Left hindlimb (tissue), 1 donor: ENCODE measurements at regions not wholly inside any gene's neighbourhood (a gene's known extent, or its start where the extent isn't known, plus 50 kb on each side); places are given as distances from the start of the nearest gene placed in this dataset.
"Not testable (repeated sequence)": the region's sequence is repeated elsewhere in the genome, so short reads cannot be mapped to it uniquely, and the experiment has no call there.

Source experiments
- DNase-seq: peaks from one replicate; pipeline ENCODE4 v3.0.0-alpha.2; 2018

GRCh38 chr2:182477774-182478173, 50.9 kb upstream of the PDE1A start:
- no peak for DNase-seq

- no peak for DNase-seq
Observed at GRCh38 chr2:182481676-182482075, 54.8 kb upstream of the PDE1A start.

GRCh38 chr2:182482511-182482910, 55.7 kb upstream of the PDE1A start:
- no peak for DNase-seq

GRCh38 chr2:182496596-182496995, 69.8 kb upstream of the PDE1A start:
- no peak for DNase-seq

GRCh38 chr2:182499706-182500470, 73.1 kb upstream of the PDE1A start:
- no peak for DNase-seq

DNA sequence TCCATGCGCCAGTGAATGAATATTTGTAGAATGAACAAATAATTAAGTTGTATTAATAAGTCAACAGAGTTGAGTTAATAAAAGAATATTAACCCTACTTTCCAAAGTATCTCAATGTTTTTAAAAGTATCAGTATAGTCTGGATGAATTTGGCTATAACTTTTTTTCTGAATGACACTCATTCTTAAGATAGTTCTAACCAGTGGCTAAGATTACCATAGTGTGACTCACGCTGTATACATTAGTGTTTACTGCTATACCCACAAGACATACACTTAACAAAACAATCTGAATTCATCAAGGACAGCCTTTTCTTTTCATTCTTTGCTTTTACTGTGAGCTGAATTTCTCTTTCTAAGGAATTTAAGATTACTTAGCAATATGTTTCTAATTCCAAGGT, 77.0 kb upstream of the PDE1A start:
- DNase-seq: no peak

- DNase-seq: no peak
Observed at GRCh38 chr2:182504903-182505302, 78.1 kb upstream of the PDE1A start.

DNA sequence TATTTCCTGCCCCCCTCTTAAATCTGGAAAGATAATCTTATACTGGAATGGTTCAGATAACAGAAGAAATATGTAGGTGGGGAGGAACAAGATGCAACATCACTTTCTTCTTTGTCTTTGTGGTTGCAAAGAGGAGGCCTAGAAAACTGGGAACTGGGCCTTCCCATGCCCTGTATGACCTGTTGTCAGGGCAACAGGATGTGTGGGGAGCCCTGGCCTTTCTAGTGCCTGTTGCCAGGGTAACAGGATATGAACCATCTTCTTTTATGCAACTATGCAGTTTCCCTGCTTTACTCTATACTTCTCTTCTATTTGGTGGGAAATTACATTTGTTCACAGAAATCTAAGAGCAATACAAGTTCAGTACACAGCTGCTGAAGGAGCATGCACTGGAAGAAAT, 79.8 kb upstream of the PDE1A start:
- no peak for DNase-seq

DNA sequence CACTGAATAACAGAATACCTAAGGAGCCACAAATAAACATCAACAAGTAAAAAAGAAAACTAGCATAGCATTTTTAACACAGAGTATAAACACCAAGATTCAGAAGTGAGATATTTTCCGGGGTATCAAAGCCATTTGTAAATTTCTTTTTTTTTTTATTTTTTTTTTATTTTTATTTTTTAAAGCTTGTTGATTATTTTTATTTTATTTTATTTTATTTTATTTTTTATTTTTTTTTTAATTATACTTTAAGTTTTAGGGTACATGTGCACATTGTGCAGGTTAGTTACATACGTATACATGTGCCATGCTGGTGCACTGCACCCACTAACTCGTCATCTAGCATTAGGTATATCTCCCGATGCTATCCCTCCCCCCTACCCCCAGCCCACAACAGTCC, 81.7 kb upstream of the PDE1A start:
- DNase-seq: not testable (repeated sequence)

GRCh38 chr2:182509216-182509615, 82.4 kb upstream of the PDE1A start:
- DNase-seq: no peak

DNA sequence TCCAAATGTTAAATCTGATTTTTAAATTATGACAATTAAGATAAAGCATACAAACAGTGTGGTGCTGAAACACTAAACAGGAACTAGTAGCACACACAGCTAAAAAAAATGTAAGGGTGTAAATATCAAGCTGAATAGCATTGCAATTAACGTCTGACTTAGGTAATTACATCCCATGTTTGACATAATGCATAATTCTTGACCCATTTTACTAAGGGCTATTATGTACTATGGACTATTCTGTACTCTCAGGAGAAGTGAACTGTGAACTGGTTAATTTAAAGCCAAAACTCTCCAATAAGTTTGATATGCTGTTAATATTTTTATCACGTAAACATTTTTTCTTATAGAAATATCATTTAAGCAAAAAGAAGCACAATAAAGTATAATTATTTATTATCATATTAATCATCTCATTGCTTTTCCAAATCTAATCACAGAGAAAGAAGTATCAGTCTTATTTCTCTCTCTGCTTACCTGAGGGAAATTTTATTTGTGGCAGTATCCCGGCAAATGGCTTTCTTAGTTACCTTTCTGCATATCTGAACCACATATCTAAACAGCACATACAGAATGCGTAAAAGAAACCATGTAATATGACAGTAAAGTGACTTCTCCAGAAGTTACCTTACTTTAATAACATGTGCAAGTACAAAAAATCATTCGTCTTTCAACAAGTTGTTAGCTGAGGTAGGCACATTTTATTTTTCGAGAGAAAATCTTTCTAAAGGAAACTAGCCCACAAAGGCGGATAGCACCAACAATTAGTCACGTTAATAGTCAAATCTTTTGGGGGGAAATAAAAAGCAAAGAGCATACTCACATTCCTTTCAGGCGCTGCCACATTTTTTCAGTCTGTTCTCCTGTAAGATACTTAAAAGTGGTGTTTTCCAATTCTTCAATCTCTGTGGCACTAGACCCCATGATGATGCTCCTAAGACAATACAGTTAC, 94.9 kb upstream of the PDE1A start:
- DNase-seq: no peak

DNA sequence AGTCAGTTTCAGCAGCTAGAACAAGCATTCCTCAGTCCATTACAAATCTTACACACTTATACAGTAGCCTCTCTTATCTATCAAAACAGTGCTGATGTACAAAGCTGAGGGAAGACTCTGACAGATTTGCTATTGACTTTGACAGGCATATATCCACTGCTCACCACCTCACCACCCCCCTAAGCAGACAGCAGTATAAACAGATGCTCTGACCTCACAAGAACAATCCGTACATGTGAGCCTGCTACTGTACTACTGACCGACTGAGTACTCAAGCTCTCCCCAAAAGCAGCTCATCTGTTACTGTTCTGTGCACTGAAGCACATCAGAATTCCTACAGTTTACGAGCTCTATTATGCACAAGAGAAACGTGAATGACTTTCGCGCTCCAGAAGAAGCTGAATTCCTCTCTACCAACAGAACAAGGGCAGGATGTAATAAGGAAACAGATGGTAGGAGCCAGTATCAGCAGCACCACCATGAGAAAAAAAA, 95.6 kb upstream of the PDE1A start:
- no peak for DNase-seq

GRCh38 chr2:182522972-182523473, 96.2 kb upstream of the PDE1A start:
- peak; percentile 29 for DNase-seq

GRCh38 chr2:182530636-182531035, 103.8 kb upstream of the PDE1A start:
- DNase-seq: no peak

GRCh38 chr2:182540252-182540651, 113.4 kb upstream of the PDE1A start:
- no peak for DNase-seq

- no peak for DNase-seq
Observed at GRCh38 chr2:182541268-182541667, 114.4 kb upstream of the PDE1A start.

DNA sequence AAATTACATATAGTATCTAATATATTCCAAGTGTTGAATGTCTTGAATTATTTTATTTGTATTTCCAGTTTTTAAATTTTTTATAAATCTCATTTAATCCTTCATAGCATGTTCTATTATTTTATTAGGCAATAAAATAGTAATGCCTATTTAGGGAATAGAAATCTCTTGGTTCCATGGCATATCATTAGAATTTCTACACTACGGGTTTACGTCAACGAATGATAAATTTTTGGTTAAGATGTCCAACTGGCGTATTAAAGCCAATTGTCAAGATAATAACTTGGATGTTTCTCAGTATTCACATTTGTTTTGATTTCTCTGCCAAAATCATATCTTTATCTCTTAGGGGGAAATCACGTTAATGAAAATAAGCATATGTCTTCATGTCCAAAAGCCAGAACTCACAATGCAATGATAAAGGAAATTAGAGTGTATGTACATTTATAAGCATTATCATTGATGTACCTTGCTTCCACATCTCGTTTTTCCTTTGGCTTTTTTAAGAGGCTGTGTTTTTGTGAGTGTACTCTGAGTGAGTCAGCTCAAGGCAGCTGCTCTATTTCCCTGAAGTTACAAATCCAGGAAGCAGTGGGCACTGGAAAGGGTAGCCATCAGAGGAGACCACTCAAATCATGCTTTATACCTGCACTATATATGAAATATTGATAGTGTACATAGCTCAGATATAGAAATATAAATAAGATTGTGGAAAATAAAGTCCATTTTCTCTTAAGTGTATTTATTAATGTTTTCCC, 115.8 kb upstream of the PDE1A start:
- no peak for DNase-seq

GRCh38 chr2:182543741-182544525, 117.1 kb upstream of the PDE1A start:
- DNase-seq: no peak

DNA sequence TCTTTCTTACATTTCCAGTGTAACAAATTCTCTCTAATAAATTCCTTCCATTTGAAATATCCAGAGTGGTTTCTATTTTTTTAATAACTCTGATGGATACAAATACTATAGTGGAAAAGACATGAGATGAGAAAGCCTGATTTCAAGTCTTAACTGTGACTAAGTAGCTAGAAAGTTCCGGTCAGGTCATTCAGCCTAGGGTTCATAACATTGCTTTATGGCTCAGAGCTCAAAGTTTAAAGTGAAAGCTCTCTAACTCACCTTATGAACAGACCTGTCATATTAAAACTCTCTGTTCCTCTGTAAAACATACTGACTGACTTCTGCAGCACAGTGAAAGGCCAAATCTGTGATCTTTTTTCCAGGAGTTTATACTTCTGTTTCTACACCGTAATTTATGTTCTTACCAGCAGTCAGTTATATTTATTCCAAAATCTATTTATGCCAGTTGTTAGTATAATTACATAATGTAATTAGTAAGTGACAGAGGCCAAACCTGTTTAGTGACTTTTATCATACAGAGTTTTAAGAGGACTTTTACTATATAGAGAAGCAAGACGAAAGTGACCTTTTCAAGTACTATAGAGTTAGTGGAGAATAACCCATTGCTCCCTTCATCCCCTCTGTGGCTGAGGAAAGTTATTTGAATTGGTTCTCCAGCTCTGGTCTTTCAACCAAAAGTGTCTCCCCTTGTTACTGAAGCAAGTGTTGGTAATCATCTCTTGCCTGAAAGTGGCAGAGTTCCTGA, 118.8 kb upstream of the PDE1A start:
- DNase-seq: no peak

DNA sequence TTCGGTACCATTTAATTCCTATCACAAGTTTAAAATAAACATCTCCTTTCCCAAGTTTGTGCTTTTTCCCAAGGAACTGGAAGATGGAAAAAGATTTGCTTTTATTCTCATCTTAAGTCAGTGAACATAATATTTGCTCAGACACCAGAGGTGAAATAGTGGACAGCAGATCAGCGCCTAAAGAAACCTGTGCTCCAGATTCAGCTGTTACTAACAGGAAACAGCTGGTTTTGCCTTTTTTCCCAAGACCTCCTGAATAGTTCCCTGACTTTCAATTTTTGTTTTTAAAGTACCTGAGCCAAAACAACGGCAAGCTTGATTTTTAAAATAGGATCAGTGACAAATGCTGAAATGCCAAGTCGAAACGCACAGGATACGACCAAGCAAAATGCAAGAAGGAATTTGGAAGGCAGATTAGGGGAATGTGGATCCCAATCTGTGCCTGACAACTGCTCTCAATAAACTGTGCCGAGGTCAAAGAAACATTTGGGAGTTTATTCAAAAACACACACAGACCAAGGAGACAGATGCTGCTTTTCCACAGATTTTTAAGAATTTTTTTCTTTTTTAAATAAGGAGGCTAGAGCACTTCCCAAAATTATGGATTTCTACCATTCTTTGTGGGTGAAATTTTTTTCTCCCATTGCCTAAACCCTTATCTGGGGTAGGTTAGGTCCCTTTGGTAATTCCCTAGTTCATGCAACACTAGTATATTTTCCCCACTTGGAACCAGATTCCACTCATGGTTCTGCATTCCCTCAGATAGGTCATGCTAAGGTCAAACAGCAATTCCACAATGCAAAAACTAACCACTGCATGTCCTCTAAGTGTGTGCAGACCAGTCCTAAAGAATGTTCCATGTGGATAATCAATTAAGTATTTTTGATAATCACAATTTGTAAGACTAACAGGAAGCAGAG, 121.5 kb upstream of the PDE1A start:
- no peak for DNase-seq
